ENCODE measurements at regions not wholly inside any gene's neighbourhood (a gene's known extent, or its start where the extent isn't known, plus 50 kb on each side); places are given as distances from the start of the nearest gene placed in this dataset.

DNA sequence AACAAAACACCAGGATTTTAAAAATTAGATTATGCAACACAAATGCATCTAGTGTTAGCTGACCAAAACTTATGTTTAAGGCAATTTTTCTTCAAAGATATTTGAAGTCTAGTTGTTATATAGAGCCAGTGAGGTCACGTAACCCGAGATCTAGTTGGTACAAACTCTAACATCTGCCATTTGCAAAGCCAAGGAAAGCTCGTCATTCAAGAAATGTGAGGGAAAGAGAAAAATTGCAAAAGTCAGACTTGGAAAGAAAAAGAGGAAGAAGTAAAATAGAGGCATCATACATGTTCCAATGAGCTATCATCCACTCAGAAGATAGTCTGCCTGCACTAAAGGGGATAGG, 293.4 kb upstream of the PUM3 start:
- Histone ChIP-seq H3K36me3 (ENCODE audit: control insufficient read depth in 2 of 4, insufficient read depth in 4 of 4, low read length in 3 of 4) (no peaks in the 10 kb centered on the region), H3K27me3 (replicated peaks in 1 of 4; ENCODE audit: control insufficient read depth in 3 of 4, extremely low read depth in 1 of 4, insufficient read depth in 3 of 4, low read length in 3 of 4) (no peaks in the 10 kb centered on the region), H3K4me3 (ENCODE audit: extremely low read depth in 1 of 4, insufficient read depth in 2 of 4, low read depth in 3 of 4, low read length in 4 of 4) (no peak overlapping the region), H2BK120ac (replicated peaks; ENCODE audit: low read depth, low read length) (no peak overlapping the region), H4K20me1 (replicated peaks in 1 of 2; ENCODE audit: control insufficient read depth in 1 of 2, insufficient read depth in 2 of 2, low read length in 2 of 2) (no peaks in the 10 kb centered on the region), H3K14ac (ENCODE audit: insufficient read length) (no peak overlapping the region), H2AK5ac (ENCODE audit: low read depth, low read length) (no peak overlapping the region), H4K8ac (ENCODE audit: extremely low read depth, insufficient read depth, low read length) (no peak overlapping the region), H2BK20ac (ENCODE audit: low read length) (no peak overlapping the region), H3K4me2 (ENCODE audit: insufficient read depth in 1 of 2, low read depth in 2 of 2, low read length in 2 of 2) (no peak overlapping the region), H3K79me2 (ENCODE audit: control insufficient read depth in 1 of 2, insufficient read depth in 2 of 2, low read length in 2 of 2) (no peaks in the 10 kb centered on the region), H2AFZ (ENCODE audit: low read length) (no peak overlapping the region), H4K5ac (ENCODE audit: insufficient read length, low read depth, low read length) (no peak overlapping the region), H3K79me1 (ENCODE audit: low read depth, low read length) (no peaks in the 10 kb centered on the region), H3K23me2 (ENCODE audit: low read depth, low read length) (no peaks in the 10 kb centered on the region), H3K23ac (ENCODE audit: insufficient read length) (no peak overlapping the region), H3K4ac (replicated peaks; ENCODE audit: insufficient read length, low read depth, low read length) (no peak overlapping the region), H3K27ac (ENCODE audit: low read depth, low read length) (no peak overlapping the region), H3K56ac (replicated peaks; ENCODE audit: insufficient read length, low read depth, low read length) (no peak overlapping the region), H3K9ac (replicated peaks in 1 of 4; ENCODE audit: extremely low read depth in 1 of 4, low read depth in 3 of 4, low read length in 3 of 4) (no peak overlapping the region), H3K18ac (ENCODE audit: extremely low read depth, low read length) (no peak overlapping the region), H3K9me3 (ENCODE audit: insufficient read depth in 2 of 2, low read depth in 1 of 2, low read length in 1 of 2) (no peaks in the 10 kb centered on the region), H2BK15ac (ENCODE audit: low read length) (no peak overlapping the region), H4K91ac (replicated peaks; ENCODE audit: insufficient read length, low read length) (no peak overlapping the region), H2BK5ac (ENCODE audit: low read depth, low read length) (no peak overlapping the region), H3K4me1 (replicated peaks in 1 of 4; ENCODE audit: control insufficient read depth in 3 of 4, insufficient read depth in 4 of 4, low read length in 3 of 4) (no peaks in the 10 kb centered on the region), H2BK12ac (ENCODE audit: low read depth, low read length) (no peak overlapping the region)
- ChIA-PET CTCF (ENCODE audit: partially characterized antibody) (no interaction called here), POLR2A (ENCODE audit: partially characterized antibody) (no interaction called here)
- FAIRE-seq, result no peak
- no peak for DNase-seq (ENCODE audit: low read depth in 1 of 2, low spot score in 2 of 2)
- 93% methylated on average over 3 of the region's 3 CpGs; no CpG with 5 or more reads in 1 of the 2 experiments for WGBS, 2 experiments (ENCODE audit: extremely low coverage in 1 of 2, insufficient coverage in 1 of 2, insufficient read length in 1 of 2, insufficient replicate concordance in 2 of 2, low coverage in 1 of 2, low lambda C conversion rate in 2 of 2, missing lambda C conversion rate in 1 of 2)
- TF ChIP-seq TAF1 (IDR thresholded peaks at IDR 0.05; ENCODE audit: low read depth, low read length) (no peak), HDAC2 (IDR thresholded peaks at IDR 0.05; ENCODE audit: borderline replicate concordance in 1 of 2, low read depth in 2 of 2, low read length in 2 of 2) (no peak), TBP (IDR thresholded peaks at IDR 0.05; ENCODE audit: low read depth, low read length) (no peak), KDM1A (IDR thresholded peaks at IDR 0.05; ENCODE audit: borderline replicate concordance, low read length) (no peak), SP4 (IDR thresholded peaks at IDR 0.05; ENCODE audit: low read length) (no peak), JUND (IDR thresholded peaks at IDR 0.05; ENCODE audit: low read length) (no peak), NRF1 (IDR thresholded peaks at IDR 0.05; ENCODE audit: low read depth, low read length) (no peak), ZNF274 (IDR thresholded peaks at IDR 0.05; ENCODE audit: borderline replicate concordance, extremely low read depth, low read length) (no peak), GABPA (IDR thresholded peaks at IDR 0.05; ENCODE audit: borderline replicate concordance, insufficient read depth, low read length) (no peak), NANOG (IDR thresholded peaks at IDR 0.05; ENCODE audit: insufficient read depth, low read depth, low read length, poor library complexity, severe bottlenecking) (no peak)
- TF ChIP-seq, protein P1, sequence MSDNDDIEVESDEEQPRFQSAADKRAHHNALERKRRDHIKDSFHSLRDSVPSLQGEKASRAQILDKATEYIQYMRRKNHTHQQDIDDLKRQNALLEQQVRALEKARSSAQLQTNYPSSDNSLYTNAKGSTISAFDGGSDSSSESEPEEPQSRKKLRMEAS (IDR thresholded peaks at IDR 0.05), result no peak
- TF ChIP-seq, protein P2, sequence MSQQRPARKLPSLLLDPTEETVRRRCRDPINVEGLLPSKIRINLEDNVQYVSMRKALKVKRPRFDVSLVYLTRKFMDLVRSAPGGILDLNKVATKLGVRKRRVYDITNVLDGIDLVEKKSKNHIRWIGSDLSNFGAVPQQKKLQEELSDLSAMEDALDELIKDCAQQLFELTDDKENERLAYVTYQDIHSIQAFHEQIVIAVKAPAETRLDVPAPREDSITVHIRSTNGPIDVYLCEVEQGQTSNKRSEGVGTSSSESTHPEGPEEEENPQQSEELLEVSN (IDR thresholded peaks at IDR 0.05), result no peak
- TF ChIP-seq, protein P3, sequence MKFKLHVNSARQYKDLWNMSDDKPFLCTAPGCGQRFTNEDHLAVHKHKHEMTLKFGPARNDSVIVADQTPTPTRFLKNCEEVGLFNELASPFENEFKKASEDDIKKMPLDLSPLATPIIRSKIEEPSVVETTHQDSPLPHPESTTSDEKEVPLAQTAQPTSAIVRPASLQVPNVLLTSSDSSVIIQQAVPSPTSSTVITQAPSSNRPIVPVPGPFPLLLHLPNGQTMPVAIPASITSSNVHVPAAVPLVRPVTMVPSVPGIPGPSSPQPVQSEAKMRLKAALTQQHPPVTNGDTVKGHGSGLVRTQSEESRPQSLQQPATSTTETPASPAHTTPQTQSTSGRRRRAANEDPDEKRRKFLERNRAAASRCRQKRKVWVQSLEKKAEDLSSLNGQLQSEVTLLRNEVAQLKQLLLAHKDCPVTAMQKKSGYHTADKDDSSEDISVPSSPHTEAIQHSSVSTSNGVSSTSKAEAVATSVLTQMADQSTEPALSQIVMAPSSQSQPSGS (IDR thresholded peaks at IDR 0.05; ENCODE audit: low read length), result no peak
